Activated naive CD4-positive, alpha-beta T cell treated with anti-CD3 and anti-CD28 coated beads, Interleukin-2, amount 50 U/mL, for 72 hours (primary cell): ENCODE measurements at regions not wholly inside any gene's neighbourhood (a gene's known extent, or its start where the extent isn't known, plus 50 kb on each side); places are given as distances from the start of the nearest gene placed in this dataset.

Experiments used
- ATAC-seq, 2 donors: fragments of 150-1000 bp; cut with Tn5 transposase; 2 replicates each; pipeline ENCODE4 v1.10.0; 2021; ENCODE audit warnings: mild to moderate bottlenecking in 2 of 2, moderate library complexity in 2 of 2
- DNase-seq, 2 donors: peaks; one replicate each; pipeline ENCODE4 v3.0.0; 2021 to 2022; ENCODE audit warnings: low spot score in 2 of 2
- H3K27ac Mint-ChIP-seq, 2 donors: one replicate each; pipeline ENCODE4 v1.8.0; 2022; ENCODE audit warnings: mild to moderate bottlenecking in 2 of 2, mixed read lengths in 2 of 2
- H3K36me3 Mint-ChIP-seq, 2 donors: one replicate each; pipeline ENCODE4 v1.8.0; 2022; ENCODE audit warnings: mixed read lengths in 2 of 2
- H3K9me3 Mint-ChIP-seq, 2 donors: one replicate each; pipeline ENCODE4 v1.8.0; 2022; ENCODE audit warnings: mixed read lengths in 2 of 2

GRCh38 chr3:164927728-164928127, 150.6 kb downstream of the SI start:
- H3K36me3 Mint-ChIP-seq = peaks cover 0 to 16% of the 10 kb centered on the region in 2 donors
- DNase-seq (no peak), ATAC-seq (no peak)
- H3K27ac Mint-ChIP-seq = no peak overlapping the region
- peaks cover 28 to 35% of the 10 kb centered on the region in 2 donors for H3K9me3 Mint-ChIP-seq

DNA sequence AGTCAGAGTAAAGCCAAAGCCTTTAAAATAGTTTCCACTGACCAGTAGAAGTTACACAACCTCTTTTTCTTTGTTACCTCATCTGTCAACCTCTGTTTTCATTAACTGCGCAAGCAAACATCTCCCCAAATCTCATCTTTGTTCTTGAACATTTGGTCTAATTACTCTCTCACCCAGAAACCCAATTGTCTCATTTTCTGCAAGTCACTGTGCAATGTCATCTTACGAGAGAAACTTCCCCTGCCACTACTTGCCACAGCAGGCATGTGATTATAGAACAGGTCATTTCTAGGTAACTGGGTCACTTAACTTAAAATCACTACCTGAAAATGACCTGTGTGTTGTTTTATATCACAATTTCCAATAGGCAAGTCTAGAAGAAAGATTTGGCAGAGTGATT, 159.4 kb downstream of the SI start:
- no peak for ATAC-seq
- peaks cover under 1 to 16% of the 10 kb centered on the region in 2 donors for H3K9me3 Mint-ChIP-seq
- no peak for DNase-seq
- no peak overlapping the region for H3K27ac Mint-ChIP-seq
- H3K36me3 Mint-ChIP-seq = no peaks in the 10 kb centered on the region

DNA sequence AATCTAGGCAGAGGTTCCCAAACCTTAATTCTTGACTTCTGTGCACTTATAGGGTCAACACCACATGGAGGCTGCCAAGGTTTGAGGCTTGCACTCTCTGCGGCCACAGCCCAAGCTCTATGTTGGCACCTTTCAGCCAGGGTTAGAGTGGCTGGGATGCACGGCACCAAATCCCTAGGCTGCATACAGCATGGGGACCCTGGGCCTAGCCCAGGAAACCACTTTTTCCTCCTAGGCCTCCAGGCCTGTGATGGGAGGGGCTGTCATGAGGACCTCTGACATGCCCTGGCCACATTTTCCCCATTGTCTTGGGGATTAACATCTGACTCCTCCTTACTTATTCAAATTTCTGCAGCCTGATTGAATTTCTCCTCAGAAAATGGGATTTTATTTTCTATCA, 165.4 kb downstream of the SI start:
- Mint-ChIP-seq H3K27ac (no peak overlapping the region), H3K9me3 (peaks cover 16 to 25% of the 10 kb centered on the region in 2 donors), H3K36me3 (peaks cover 0 to 13% of the 10 kb centered on the region in 2 donors)
- no peak for DNase-seq
- no peak for ATAC-seq

GRCh38 chr3:164903820-164904451, 174.4 kb downstream of the SI start:
- no peak for ATAC-seq
- peaks cover 20 to 30% of the 10 kb centered on the region in 2 donors for H3K9me3 Mint-ChIP-seq
- DNase-seq = no peak
- H3K27ac Mint-ChIP-seq = no peak overlapping the region
- no peaks in the 10 kb centered on the region for H3K36me3 Mint-ChIP-seq

GRCh38 chr3:164897342-164897741, 181.0 kb downstream of the SI start:
- Mint-ChIP-seq H3K27ac (no peak overlapping the region), H3K9me3 (peaks cover 19 to 22% of the 10 kb centered on the region in 2 donors), H3K36me3 (no peaks in the 10 kb centered on the region)
- ATAC-seq (no peak), DNase-seq (no peak)

DNA sequence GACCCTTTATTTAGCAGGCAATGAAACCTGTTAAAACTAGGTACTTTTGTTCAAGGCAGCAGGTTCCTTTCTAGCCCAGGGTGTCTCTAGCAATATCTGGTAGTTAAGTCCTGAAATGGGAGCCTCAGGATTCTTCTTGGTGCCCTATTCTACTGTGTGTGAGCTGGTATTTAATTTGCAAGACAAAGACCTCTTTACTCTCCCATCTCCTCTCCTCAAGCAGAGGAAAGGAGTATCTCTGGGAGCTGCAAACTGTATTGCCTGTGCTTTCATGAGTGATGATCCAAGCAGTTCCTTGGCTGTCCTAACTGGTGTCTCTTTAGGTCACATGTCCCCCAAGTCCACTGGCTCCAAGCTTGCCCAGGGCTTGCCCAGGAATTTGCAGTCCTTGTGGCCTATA, 188.2 kb downstream of the SI start:
- peaks cover 16 to 24% of the 10 kb centered on the region in 2 donors for H3K9me3 Mint-ChIP-seq
- DNase-seq = no peak
- no peak for ATAC-seq
- H3K36me3 Mint-ChIP-seq = no peaks in the 10 kb centered on the region
- no peak overlapping the region for H3K27ac Mint-ChIP-seq

- peaks cover 4 to 11% of the 10 kb centered on the region in 2 donors for H3K9me3 Mint-ChIP-seq
- no peak overlapping the region for H3K27ac Mint-ChIP-seq
- no peak for DNase-seq
- no peak for ATAC-seq
- H3K36me3 Mint-ChIP-seq = no peaks in the 10 kb centered on the region
Measured at GRCh38 chr3:164883171-164883570, 195.1 kb downstream of the SI start.

GRCh38 chr3:164879201-164879600, 199.1 kb downstream of the SI start:
- Mint-ChIP-seq H3K27ac (no peak overlapping the region), H3K36me3 (no peaks in the 10 kb centered on the region), H3K9me3 (peaks cover 4 to 12% of the 10 kb centered on the region in 2 donors)
- ATAC-seq (no peak), DNase-seq (no peak)

GRCh38 chr3:164864454-164864853, 213.8 kb downstream of the SI start:
- ATAC-seq (no peak), DNase-seq (no peak)
- H3K9me3 Mint-ChIP-seq = peaks cover 12 to 25% of the 10 kb centered on the region in 2 donors
- no peak overlapping the region for H3K27ac Mint-ChIP-seq
- H3K36me3 Mint-ChIP-seq = peaks cover 0 to 4% of the 10 kb centered on the region in 2 donors

- no peak for DNase-seq
- Mint-ChIP-seq H3K27ac (no peak overlapping the region), H3K9me3 (peaks cover 4 to 12% of the 10 kb centered on the region in 2 donors), H3K36me3 (no peaks in the 10 kb centered on the region)
- ATAC-seq = no peak
Measured at GRCh38 chr3:164852866-164853265, 225.4 kb downstream of the SI start.

DNA sequence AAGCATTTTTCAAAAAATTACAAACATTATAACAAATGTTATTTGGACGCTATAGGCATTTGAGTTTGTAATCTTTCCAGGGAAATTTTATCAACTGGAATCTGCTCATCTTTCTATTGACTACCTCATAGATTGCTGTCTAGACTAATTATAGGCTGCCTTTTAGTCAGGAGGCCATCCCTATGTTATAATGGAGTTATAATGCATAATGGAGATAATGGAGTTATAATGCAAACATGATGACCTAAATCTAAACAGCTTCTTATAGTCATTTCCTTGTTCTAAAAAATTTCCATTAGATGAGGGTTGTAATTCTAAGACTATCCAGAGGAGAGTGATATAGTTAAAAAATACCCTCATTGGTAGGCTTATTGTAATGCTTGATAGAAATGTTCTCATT, 226.4 kb downstream of the SI start:
- no peak for ATAC-seq
- DNase-seq = no peak
- Mint-ChIP-seq H3K9me3 (peaks cover 4 to 8% of the 10 kb centered on the region in 2 donors), H3K27ac (no peak overlapping the region), H3K36me3 (no peaks in the 10 kb centered on the region)

DNA sequence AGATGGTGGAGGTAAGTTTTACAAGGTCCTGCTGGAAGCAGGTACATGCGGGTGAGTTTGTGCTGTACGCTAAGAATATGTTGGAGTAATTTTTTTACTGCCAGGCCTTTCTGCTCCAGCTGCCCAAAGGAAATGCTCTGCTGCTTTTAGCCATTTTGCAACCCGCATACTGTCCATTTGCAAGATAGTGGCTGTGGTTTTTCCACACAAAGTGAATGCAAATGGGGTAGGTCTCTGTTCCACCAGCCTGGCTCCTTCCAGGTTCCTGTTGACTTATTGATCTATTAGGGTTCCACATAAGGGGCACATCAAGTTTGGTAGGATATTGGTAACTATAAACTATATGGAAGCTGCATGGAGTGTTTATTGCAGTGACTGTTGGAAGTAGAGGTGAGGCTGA, 227.1 kb downstream of the SI start:
- H3K9me3 Mint-ChIP-seq = peaks cover 4 to 7% of the 10 kb centered on the region in 2 donors
- ATAC-seq = no peak
- no peak for DNase-seq
- no peaks in the 10 kb centered on the region for H3K36me3 Mint-ChIP-seq
- H3K27ac Mint-ChIP-seq = no peak overlapping the region

DNA sequence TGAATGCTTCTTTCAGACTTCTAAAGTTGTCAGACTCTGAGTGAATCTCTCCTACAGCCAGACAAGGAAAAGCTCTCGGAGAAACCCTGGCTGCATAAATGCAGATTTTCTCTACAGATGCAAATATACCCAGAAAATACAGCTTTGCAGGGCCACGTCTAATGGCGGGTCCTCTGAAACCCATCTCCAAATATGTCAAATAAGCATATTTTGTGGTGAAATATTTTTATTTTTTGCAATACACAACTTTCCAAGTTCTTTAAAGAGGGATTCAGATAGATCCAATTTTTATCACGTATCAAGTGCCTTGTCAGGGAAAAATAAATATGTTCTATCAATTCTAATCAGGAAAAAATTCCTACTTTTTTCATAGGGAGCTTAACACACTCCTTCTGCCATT, 229.4 kb downstream of the SI start:
- Mint-ChIP-seq H3K27ac (no peak overlapping the region), H3K36me3 (no peaks in the 10 kb centered on the region), H3K9me3 (peaks cover 4 to 7% of the 10 kb centered on the region in 2 donors)
- DNase-seq (no peak), ATAC-seq (no peak)

DNA sequence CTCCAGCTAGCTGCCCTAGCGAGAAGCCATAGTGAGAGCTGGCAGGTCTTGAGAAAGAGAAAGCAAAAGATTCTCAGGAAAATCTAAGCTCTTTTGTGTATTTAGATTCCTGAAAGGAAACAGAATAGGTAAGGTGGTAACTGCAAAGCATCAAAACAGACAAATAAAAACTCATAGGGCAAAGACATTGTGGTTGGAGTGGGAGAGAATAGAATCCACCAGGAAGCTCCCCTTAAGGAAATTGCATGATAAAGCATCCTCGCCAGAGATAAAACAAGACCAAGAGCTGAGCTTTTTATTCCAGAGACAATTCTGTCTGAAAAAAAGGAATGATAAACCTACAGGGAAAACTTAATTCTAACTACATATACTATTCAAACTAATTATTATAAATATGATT, 232.6 kb downstream of the SI start:
- ATAC-seq = no peak
- no peak overlapping the region for H3K27ac Mint-ChIP-seq
- DNase-seq = no peak
- H3K9me3 Mint-ChIP-seq = peaks cover 12 to 13% of the 10 kb centered on the region in 2 donors
- peaks cover 0 to 7% of the 10 kb centered on the region in 2 donors for H3K36me3 Mint-ChIP-seq

GRCh38 chr3:164832216-164832615, 246.1 kb downstream of the SI start:
- peaks cover 8 to 11% of the 10 kb centered on the region in 2 donors for H3K9me3 Mint-ChIP-seq
- peaks cover 0 to 4% of the 10 kb centered on the region in 2 donors for H3K36me3 Mint-ChIP-seq
- DNase-seq (no peak), ATAC-seq (no peak)
- H3K27ac Mint-ChIP-seq = no peak overlapping the region

- Mint-ChIP-seq H3K36me3 (no peaks in the 10 kb centered on the region), H3K27ac (no peak overlapping the region), H3K9me3 (peaks cover 5 to 17% of the 10 kb centered on the region in 2 donors)
- DNase-seq (no peak), ATAC-seq (no peak)
Measured at GRCh38 chr3:164818318-164818717, 260.0 kb downstream of the SI start.

DNA sequence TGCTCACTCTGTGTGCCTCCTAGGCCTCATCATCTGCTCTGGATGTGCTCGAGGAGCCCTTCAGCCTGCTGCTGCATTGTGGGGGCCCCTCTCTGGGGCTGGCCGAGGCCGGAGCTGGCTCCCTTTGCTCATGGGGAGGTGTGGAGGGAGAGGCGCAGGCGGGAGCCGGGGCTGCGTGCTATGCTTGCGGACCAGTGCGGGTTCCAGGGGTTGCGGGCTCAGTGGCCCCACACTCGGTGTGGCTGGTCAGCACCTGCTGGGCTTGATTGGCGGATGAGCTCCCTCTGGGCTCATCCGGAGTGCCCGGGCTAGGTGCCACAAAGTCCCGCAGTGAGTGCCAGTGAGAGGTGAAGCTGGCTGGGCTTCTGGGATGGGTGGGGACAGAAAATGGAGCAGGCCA, 264.2 kb downstream of the SI start:
- H3K9me3 Mint-ChIP-seq = peaks cover 0 to 13% of the 10 kb centered on the region in 2 donors
- no peak overlapping the region for H3K27ac Mint-ChIP-seq
- no peak for DNase-seq
- no peaks in the 10 kb centered on the region for H3K36me3 Mint-ChIP-seq
- no peak for ATAC-seq

DNA sequence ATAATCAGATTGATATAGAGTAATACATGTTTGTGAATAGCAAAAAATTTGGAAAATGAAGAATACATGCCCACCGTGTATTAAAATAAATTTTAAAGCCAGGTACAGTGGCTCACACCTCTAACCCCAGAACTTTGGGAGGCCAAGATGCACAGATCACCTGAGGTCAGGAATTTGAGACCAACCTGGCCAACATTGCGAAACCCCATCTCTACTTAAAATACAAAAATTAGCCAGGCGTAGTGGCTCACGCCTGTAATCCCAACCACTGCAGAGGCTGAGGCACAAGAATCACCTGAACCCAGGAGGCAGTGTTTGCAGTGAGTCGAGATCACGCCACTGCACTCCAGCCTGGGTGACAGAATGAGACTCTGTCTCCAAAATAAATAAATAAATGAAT, 266.3 kb downstream of the SI start:
- Mint-ChIP-seq H3K9me3 (peaks cover 0 to 13% of the 10 kb centered on the region in 2 donors), H3K27ac (no peak overlapping the region)

More for the DNA sequence above, 266.3 kb downstream of the SI start:
- H3K36me3 Mint-ChIP-seq = no peaks in the 10 kb centered on the region
- no peak for DNase-seq
- no peak for ATAC-seq
